G401.6 (cell line): ENCODE measurements at regions not wholly inside any gene's neighbourhood (a gene's known extent, or its start where the extent isn't known, plus 50 kb on each side); places are given as distances from the start of the nearest gene placed in this dataset.
A peak's percentile ranks its signal among the peaks of the same experiment; 100 is the strongest.
"Not testable (repeated sequence)": the region's sequence is repeated elsewhere in the genome, so short reads cannot be mapped to it uniquely, and the experiment has no call there.

Experiments
- FAIRE-seq: peaks from 2 replicates; lab custom pipeline; 2012; peaks lifted over from hg19 to GRCh38; lab: Jason Lieb, UNC

- FAIRE-seq = no peak
These were observed 131.4 kb upstream of the OR4E1 start for GRCh38 chr14:21804981-21805380.

GRCh38 chr14:21802441-21802840 lies 128.8 kb upstream of the OR4E1 start:
- FAIRE-seq = no peak

DNA sequence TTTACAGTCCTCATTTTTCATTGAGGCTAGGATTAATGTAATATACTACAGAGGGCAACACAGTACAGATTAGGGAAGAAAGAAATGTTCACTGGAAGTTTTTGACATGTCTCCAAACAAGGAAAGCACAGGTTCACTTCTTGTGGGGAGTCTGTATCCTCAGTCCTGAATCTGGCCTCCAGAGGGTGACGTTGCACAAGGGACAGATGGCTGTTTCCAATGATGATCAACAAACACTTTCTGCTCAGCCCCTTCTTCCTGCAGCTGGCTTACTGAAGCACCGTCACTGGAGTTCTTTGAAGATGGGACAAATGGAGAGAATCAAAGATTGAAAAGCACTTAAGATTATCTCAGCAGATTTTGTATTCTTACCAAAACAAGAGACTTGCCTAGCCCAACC lies 123.3 kb upstream of the OR4E1 start:
- no peak for FAIRE-seq

DNA sequence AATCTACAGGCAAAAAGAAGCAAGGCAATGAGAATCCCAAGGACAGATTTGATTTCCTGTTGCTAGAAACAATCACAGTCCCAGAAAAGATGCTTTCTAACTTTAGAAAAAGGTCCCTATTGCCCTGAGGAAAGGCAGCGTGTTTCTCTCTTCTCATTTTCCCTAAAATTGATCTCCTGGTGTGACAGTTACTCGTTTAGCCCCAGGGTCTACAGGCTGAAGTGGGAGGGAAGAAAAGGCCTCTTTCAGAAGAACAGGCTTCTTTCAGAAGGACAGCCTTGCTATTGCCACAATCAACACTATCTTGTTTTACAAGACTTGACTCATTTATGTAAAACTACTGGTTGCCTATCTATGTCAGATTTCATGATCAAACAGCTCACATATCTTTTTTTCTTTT lies 121.8 kb upstream of the OR4E1 start:
- FAIRE-seq = no peak

DNA sequence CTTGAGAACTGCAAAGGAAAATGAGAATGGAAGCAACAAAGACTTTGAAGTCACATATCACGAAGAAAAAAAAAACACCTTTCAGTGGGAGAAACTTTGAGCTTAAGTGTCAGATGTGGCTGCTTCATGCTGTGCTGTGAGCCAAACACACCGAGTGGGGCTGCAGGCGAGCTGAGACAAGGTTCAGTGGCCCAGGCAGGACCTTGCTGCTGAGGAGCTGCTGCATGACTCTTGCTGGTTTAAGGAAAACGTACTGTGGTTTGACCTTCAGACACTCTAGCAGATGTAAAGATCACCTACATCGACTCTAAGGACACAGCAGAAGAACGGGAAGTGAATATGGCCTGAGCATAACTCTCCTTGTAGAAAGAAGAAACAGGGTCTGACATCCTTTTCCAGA lies 118.1 kb upstream of the OR4E1 start:
- no peak for FAIRE-seq

DNA sequence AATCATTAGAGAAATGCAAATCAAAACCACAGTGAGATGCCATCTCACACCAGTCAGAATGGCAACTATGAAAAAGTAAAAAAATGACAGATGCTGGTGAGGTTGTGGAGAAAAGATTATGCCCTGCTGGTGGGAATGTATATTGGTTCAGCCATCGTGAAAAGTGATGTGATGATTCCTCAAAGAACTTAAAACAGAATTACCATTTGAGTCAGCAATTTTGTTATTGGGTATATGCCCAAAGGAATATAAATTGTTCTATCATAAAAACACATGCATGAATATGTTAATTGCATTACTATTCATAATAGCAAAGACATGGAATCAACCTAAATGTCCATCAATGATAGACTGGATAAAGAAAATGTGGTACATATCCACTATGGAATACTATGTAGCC lies 115.1 kb upstream of the OR4E1 start:
- FAIRE-seq = not testable (repeated sequence)

- FAIRE-seq = not testable (repeated sequence)
These were observed 113.6 kb upstream of the OR4E1 start for GRCh38 chr14:21787242-21787641.

GRCh38 chr14:21781543-21781942 lies 107.9 kb upstream of the OR4E1 start:
- no peak for FAIRE-seq

- no peak for FAIRE-seq
These were observed 106.9 kb upstream of the OR4E1 start for GRCh38 chr14:21780429-21781084.

GRCh38 chr14:21771671-21772070 lies 98.1 kb upstream of the OR4E1 start:
- no peak for FAIRE-seq

GRCh38 chr14:21768875-21769257 lies 95.2 kb upstream of the OR4E1 start:
- no peak for FAIRE-seq

DNA sequence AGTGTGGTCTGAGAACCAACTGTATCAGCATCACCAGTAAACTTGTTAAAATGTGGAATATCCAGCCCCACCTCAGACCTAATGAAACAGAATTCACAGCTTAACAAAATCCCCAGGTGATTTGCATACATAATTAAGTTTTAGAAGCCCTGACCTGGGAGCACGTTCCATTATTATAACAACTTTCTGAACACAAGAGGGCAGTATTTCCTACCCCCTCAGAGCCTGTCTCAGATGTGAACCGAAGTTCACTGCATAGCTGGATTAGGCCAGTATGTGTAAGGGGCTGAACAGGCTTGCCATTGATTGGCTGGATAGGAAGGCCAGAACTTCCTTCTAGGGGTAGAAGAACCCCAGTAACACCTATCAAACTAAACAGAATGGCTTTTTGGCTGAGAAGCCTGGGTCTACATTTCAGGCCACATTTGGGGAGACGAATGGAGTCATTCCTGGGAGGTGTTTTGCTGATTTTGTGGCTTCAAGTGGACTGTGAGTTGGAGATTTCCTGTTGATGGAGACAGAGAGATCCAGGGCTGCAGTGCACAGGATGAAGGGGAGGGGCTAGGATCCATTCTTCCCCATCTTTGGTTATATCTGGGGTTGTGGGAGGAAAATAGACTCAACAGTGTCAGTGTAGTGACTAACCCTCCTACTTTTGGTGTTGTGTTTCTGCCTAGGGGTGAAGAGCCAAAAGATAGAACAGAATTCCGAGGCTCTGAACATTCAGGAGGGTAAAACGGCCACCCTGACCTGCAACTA lies 94.7 kb upstream of the OR4E1 start:
- no peak for FAIRE-seq

DNA sequence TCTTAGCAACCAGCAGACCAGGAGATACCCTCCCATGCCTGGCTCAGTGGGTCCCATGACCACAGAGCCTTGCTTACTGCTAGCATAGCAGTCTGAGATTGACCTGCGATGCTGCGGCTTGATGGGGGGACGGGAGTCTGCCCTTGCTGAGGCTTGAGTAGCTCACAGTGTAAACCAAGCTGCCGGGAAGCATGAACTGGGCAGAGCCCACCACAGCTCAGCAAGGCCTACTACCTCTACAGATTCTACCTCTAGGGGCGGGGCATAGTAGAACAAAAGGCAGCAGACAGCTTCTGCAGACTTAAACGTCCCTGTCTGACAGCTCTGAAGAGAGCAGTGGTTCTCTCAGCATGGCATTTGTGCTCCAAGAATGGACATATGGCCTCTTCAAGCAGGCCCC lies 86.7 kb upstream of the OR4E1 start:
- FAIRE-seq = not testable (repeated sequence)

- no peak for FAIRE-seq
These were observed 75.8 kb upstream of the OR4E1 start for GRCh38 chr14:21749306-21749868.

GRCh38 chr14:21748869-21749303 lies 75.3 kb upstream of the OR4E1 start:
- FAIRE-seq = no peak

GRCh38 chr14:21735639-21736307 lies 62.2 kb upstream of the OR4E1 start:
- FAIRE-seq = no peak

DNA sequence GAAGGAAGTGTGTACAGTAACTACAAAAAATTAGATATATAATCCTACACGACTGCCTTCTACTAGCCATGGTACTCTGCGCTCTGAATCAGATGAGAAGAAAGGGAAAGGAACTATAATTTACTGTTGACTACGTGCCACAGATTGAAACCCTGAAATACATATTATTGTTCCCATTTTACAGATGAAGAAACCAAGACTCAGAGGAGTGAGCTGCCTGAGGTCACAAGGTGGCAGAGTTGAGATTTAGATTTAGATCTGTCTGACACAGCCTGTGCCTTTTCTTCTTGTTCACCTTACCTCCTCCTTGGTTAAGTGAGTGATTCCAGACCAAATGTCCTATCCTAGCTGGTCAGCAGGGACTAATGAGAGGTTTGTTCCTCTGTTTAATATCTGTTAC lies 61.6 kb upstream of the OR4E1 start:
- FAIRE-seq = no peak

- FAIRE-seq = peak; percentile 88
These were observed 60.9 kb upstream of the OR4E1 start for GRCh38 chr14:21734457-21735074.

DNA sequence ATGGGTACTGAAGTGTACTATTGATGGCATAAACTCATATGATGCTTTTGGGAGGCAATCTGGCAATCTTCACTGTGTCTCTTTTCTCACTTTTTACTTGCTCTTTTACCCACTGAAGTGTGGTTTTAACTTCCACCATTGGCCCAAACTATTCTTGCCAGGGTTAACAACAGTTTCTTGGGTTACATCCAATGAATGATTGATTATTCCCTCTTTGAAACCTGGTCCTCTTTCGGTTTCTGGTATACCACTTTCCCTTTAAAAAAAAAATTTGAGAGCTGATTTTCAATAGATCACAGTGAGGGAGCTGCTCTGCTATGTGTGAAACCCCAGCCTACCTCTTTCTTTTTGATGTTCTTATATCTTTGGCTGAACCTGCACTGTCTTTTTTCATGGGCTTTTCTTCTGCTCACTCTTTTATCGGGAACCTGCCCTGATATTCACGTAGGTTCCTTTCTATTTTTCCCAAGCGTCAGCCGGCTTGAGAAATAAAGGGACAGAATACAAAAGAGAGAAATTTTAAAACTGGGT lies 56.1 kb upstream of the OR4E1 start:
- no peak for FAIRE-seq

DNA sequence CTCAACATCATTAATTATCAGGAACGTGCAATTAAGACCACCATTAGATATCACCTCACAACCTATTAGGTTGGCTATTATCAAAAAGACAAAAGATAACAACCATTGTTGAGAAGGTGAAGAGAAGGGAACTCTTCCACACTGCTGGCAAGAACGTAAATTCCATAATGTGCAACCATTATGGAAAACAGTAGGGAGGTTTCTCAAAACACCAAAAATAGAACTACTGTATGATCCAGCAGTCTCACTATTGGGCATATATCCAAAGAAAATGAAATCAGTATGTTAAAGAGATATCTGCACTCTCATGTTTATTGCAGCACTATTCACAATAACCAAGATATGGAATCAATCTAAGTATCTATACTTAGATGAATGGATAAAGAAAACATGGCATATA lies 51.6 kb upstream of the OR4E1 start:
- FAIRE-seq = no peak

- no peak for FAIRE-seq
These were observed 50.7 kb upstream of the OR4E1 start for GRCh38 chr14:21724090-21724973.
